GM19023 (cell line): ENCODE measurements at regions not wholly inside any gene's neighbourhood (a gene's known extent, or its start where the extent isn't known, plus 50 kb on each side); places are given as distances from the start of the nearest gene placed in this dataset.

ENCODE experiments used
- ATAC-seq: cut with Tn5 transposase; IDR thresholded peaks from one replicate; pipeline ENCODE4 v1.9.1; 2021; ENCODE audit warnings: mild to moderate bottlenecking, moderate library complexity; ENCODE audit not compliant: unreplicated experiment

- no peak for ATAC-seq
Observed at GRCh38 chr10:8921568-8921967, 867.1 kb downstream of the GATA3 start.

GRCh38 chr10:8923096-8923495 is 868.6 kb downstream of the GATA3 start:
- ATAC-seq = no peak

- ATAC-seq = no peak
Observed at GRCh38 chr10:8927705-8928104, 873.2 kb downstream of the GATA3 start.

- ATAC-seq = no peak
Observed at GRCh38 chr10:8946451-8946850, 892.0 kb downstream of the GATA3 start.

GRCh38 chr10:8950978-8951377 is 896.5 kb downstream of the GATA3 start:
- ATAC-seq = no peak

- no peak for ATAC-seq
Observed at GRCh38 chr10:8951440-8952089, 897.1 kb downstream of the GATA3 start.

- no peak for ATAC-seq
Observed at GRCh38 chr10:8956400-8956799, 901.9 kb downstream of the GATA3 start.

- no peak for ATAC-seq
Observed at GRCh38 chr10:8962249-8962648, 907.8 kb downstream of the GATA3 start.

GRCh38 chr10:8967061-8967460 is 912.6 kb downstream of the GATA3 start:
- ATAC-seq = no peak

- no peak for ATAC-seq
Observed at GRCh38 chr10:8969853-8970252, 915.4 kb downstream of the GATA3 start.

GRCh38 chr10:8975535-8975934 is 921.0 kb downstream of the GATA3 start:
- ATAC-seq = no peak

- no peak for ATAC-seq
Observed at GRCh38 chr10:8978100-8978499, 923.6 kb downstream of the GATA3 start.

GRCh38 chr10:8979976-8980375 is 925.5 kb downstream of the GATA3 start:
- ATAC-seq = no peak

- ATAC-seq = no peak
Observed at GRCh38 chr10:8981277-8981676, 926.8 kb downstream of the GATA3 start.

- ATAC-seq = no peak
Observed at GRCh38 chr10:8985651-8986050, 931.2 kb downstream of the GATA3 start.

- ATAC-seq = no peak
Observed at GRCh38 chr10:8986975-8987374, 932.5 kb downstream of the GATA3 start.

- ATAC-seq = no peak
Observed at GRCh38 chr10:8987712-8988111, 933.2 kb downstream of the GATA3 start.

GRCh38 chr10:8990280-8990987 is 935.9 kb downstream of the GATA3 start:
- ATAC-seq = no peak

- no peak for ATAC-seq
Observed at GRCh38 chr10:8992009-8992408, 937.5 kb downstream of the GATA3 start.

GRCh38 chr10:8993864-8994263 is 939.4 kb downstream of the GATA3 start:
- no peak for ATAC-seq

GRCh38 chr10:8998751-8999150 is 944.3 kb downstream of the GATA3 start:
- ATAC-seq = no peak

- ATAC-seq = no peak
Observed at GRCh38 chr10:9003122-9003521, 948.6 kb downstream of the GATA3 start.

GRCh38 chr10:9004736-9005135 is 950.2 kb downstream of the GATA3 start:
- no peak for ATAC-seq
